HCT116 (cell line): ENCODE measurements at regions not wholly inside any gene's neighbourhood (a gene's known extent, or its start where the extent isn't known, plus 50 kb on each side); places are given as distances from the start of the nearest gene placed in this dataset.

Experiments
- ATAC-seq: fragments of 200-7000 bp; cut with Tn5 transposase; 2 replicates; pipeline ENCODE4 v1.9.1; 2020; ENCODE audit warnings: mild to moderate bottlenecking, moderate library complexity
- BruUV-seq: library from RNA; stranded (reverse); fragments of 400-500 nt; replicated peaks from 2 replicates; lab custom pipeline; 2021; lab: Mats Ljungman, UMichigan
- CTCF ChIA-PET: fragments of 300-600 bp; sonication (Branson Sonifier 250); formaldehyde crosslinking; loops from one replicate; lab custom pipeline; 2021; ENCODE audit warnings: antibody characterized with exemption; lab: Charles Lee
- POLR2A ChIA-PET: fragments of 300-600, 350-600 bp; sonication (Branson Sonifier 250); formaldehyde crosslinking; loops from one replicate; lab custom pipeline; 2021; ENCODE audit warnings: antibody characterized with exemption; lab: Charles Lee
- RAD21 ChIA-PET, 2 experiments: fragments of 300-600 bp; sonication (Branson Sonifier 250); formaldehyde crosslinking; loops; one replicate each; lab custom pipeline; 2023; ENCODE audit warnings: low total read pairs in 2 of 2; ENCODE audit not compliant: uncharacterized antibody in 2 of 2, unreplicated experiment in 2 of 2, low non-redundant PET in 1 of 2; lab: Charles Lee
- DNase-seq: peaks from one replicate; pipeline ENCODE4 v3.0.0-alpha.2; 2010; ENCODE audit warnings: low read depth, low spot score
- H2AFZ ChIP-seq: fragments of 200-600 bp; shearing (Covaris generic), sonication (generic); 2 replicates; pipeline ENCODE4 v1.6.1; 2017; ENCODE audit warnings: low read depth, mixed run types, mixed read lengths, antibody characterized with exemption, low read length; ENCODE audit not compliant: poor library complexity, severe bottlenecking
- H3K27ac ChIP-seq: 2 replicates; pipeline ENCODE4 v1.5.1; 2012; ENCODE audit warnings: low read depth, low read length
- H3K27me3 ChIP-seq: fragments of 200-600 bp; sonication (generic); 2 replicates; pipeline ENCODE4 v1.6.1; 2016; ENCODE audit warnings: mixed run types, low read length, mixed read lengths; ENCODE audit not compliant: insufficient read depth
- H3K36me3 ChIP-seq, 2 experiments: fragments of 200-500 bp in 1 of 2; fragments of 200-600 bp in 1 of 2; sonication (Bioruptor generic) in 1 of 2; sonication (generic) in 1 of 2; 2 replicates each; pipeline versions ENCODE4 v1.5.1 to v1.6.1; 2014 to 2016; ENCODE audit warnings: low read length in 2 of 2, inconsistent platforms in 1 of 2, mixed read lengths in 1 of 2, mixed run types in 1 of 2; ENCODE audit not compliant: insufficient read depth in 2 of 2, control insufficient read depth in 1 of 2
- H3K4me1 ChIP-seq, 2 experiments: fragments of 200-600 bp in 1 of 2; sonication (generic) in 1 of 2; 2 replicates each; pipeline versions ENCODE4 v1.5.1 to v1.6.1; 2012 to 2017; ENCODE audit warnings: low read length in 2 of 2, inconsistent platforms in 1 of 2, mild to moderate bottlenecking in 1 of 2, mixed read lengths in 1 of 2, mixed run types in 1 of 2, moderate library complexity in 1 of 2; ENCODE audit not compliant: insufficient read depth in 2 of 2, control insufficient read depth in 1 of 2
- H3K4me2 ChIP-seq: fragments of 200-600 bp; sonication (generic); 2 replicates; pipeline ENCODE4 v1.6.1; 2017; ENCODE audit warnings: mixed run types, low read length, mixed read lengths
- H3K4me3 ChIP-seq, 2 experiments: fragments of 200-600 bp in 1 of 2; sonication (generic) in 1 of 2; replicated peaks in 1 of 2; 2 replicates each; pipeline ENCODE4 v1.5.1; 2011 to 2016; ENCODE audit warnings: low read length in 2 of 2, control low read depth in 1 of 2, low read depth in 1 of 2, mild to moderate bottlenecking in 1 of 2, mixed read lengths in 1 of 2, mixed run types in 1 of 2
- H3K79me2 ChIP-seq: fragments of 200-600 bp; sonication (generic); 2 replicates; pipeline ENCODE4 v1.6.1; 2017; ENCODE audit warnings: mild to moderate bottlenecking, mixed run types, low read length, moderate library complexity, mixed read lengths; ENCODE audit not compliant: insufficient read depth
- H3K9ac ChIP-seq: fragments of 200-600 bp; sonication (generic); 2 replicates; pipeline ENCODE4 v1.6.1; 2016; ENCODE audit warnings: low read length, mixed read lengths
- H3K9me2 ChIP-seq: fragments of 200-600 bp; sonication (generic), shearing (Covaris generic); 2 replicates; pipeline ENCODE4 v1.6.1; 2017; ENCODE audit warnings: mixed run types, mild to moderate bottlenecking, moderate library complexity; ENCODE audit not compliant: insufficient read depth
- H3K9me3 ChIP-seq, 2 experiments: fragments of 200-500 bp in 1 of 2; fragments of 200-600 bp in 1 of 2; sonication (Bioruptor generic) in 1 of 2; sonication (generic) in 1 of 2; 2 replicates each; pipeline ENCODE4 v1.6.1; 2014 to 2017; ENCODE audit warnings: low read length in 2 of 2, mixed read lengths in 2 of 2, inconsistent platforms in 1 of 2, low read depth in 1 of 2, mild to moderate bottlenecking in 1 of 2, mixed run types in 1 of 2, moderate library complexity in 1 of 2; ENCODE audit not compliant: control insufficient read depth in 1 of 2, insufficient read depth in 1 of 2
- H4K20me1 ChIP-seq: fragments of 200-600 bp; sonication (generic), shearing (Covaris generic); 2 replicates; pipeline ENCODE4 v1.6.1; 2017; ENCODE audit warnings: mixed run types, mild to moderate bottlenecking, moderate library complexity; ENCODE audit not compliant: insufficient read depth
- ATF3 ChIP-seq: IDR thresholded peaks from 2 replicates; pipeline ENCODE4 v1.6.1; 2012
- CEBPB ChIP-seq: IDR thresholded peaks from 2 replicates; pipeline ENCODE4 v1.6.1; 2012; ENCODE audit warnings: low read depth
- ELF1 ChIP-seq: IDR thresholded peaks from 2 replicates; pipeline ENCODE4 v1.6.1; 2012; ENCODE audit warnings: low read depth, borderline replicate concordance
- EZH2 ChIP-seq: fragments of 200-600 bp; sonication (generic); IDR thresholded peaks from 2 replicates; pipeline ENCODE4 v1.6.1; 2017; ENCODE audit warnings: antibody characterized with exemption, mixed run types
- EZH2phosphoT487 ChIP-seq: fragments of 200-600 bp; IDR thresholded peaks from 2 replicates; pipeline ENCODE4 v1.6.1; 2018; ENCODE audit warnings: antibody characterized with exemption, borderline replicate concordance
- FOSL1 ChIP-seq: IDR thresholded peaks from 2 replicates; pipeline ENCODE4 v1.6.1; 2012; ENCODE audit warnings: low read depth
- JUND ChIP-seq: IDR thresholded peaks from 2 replicates; pipeline ENCODE4 v1.6.1; 2012
- MAX ChIP-seq: IDR thresholded peaks from 2 replicates; pipeline ENCODE4 v1.6.1; 2012
- POLR2A ChIP-seq: IDR thresholded peaks from 2 replicates; pipeline ENCODE4 v1.7.0; 2011; ENCODE audit warnings: borderline replicate concordance; ENCODE audit not compliant: insufficient read depth, insufficient read length; ENCODE audit errors: extremely low read depth
- POLR2AphosphoS5 ChIP-seq: IDR thresholded peaks from 2 replicates; pipeline ENCODE4 v1.6.1; 2011; ENCODE audit warnings: mild to moderate bottlenecking, low read depth, low read length, moderate library complexity
- RAD21 ChIP-seq: IDR thresholded peaks from 2 replicates; pipeline ENCODE4 v1.6.1; 2012; ENCODE audit warnings: low read depth, mild to moderate bottlenecking
- REST ChIP-seq: IDR thresholded peaks from 2 replicates; pipeline ENCODE4 v1.6.1; 2012; ENCODE audit warnings: low read depth
- SRF ChIP-seq: IDR thresholded peaks from 2 replicates; pipeline ENCODE4 v1.6.1; 2012; ENCODE audit warnings: low read depth
- YY1 ChIP-seq: IDR thresholded peaks from 2 replicates; pipeline ENCODE4 v1.6.1; 2011; ENCODE audit warnings: low read length, low read depth, moderate library complexity, mild to moderate bottlenecking; ENCODE audit not compliant: insufficient replicate concordance; ENCODE audit errors: extremely low read depth
- ZBTB33 ChIP-seq: IDR thresholded peaks from 2 replicates; pipeline ENCODE4 v1.6.1; 2011; ENCODE audit warnings: mild to moderate bottlenecking, low read length, moderate library complexity; ENCODE audit not compliant: insufficient replicate concordance; ENCODE audit errors: extremely low read depth
- ZFX ChIP-seq: fragments of 450-650 bp; IDR thresholded peaks from 2 replicates; pipeline ENCODE4 v1.6.1; 2017
- ZNF274 ChIP-seq: fragments of 200-500 bp; sonication (Bioruptor generic); IDR thresholded peaks from 2 replicates; pipeline ENCODE4 v1.6.1; 2014; ENCODE audit warnings: mild to moderate bottlenecking, low read depth, low read length, inconsistent platforms
- intact Hi-C: fragments of 100-400 bp; cut with micrococcal nuclease; formaldehyde crosslinking; loops from 2 replicates; pipeline ENCODE4 v1.10.0; 2022

- ChIA-PET CTCF (no interaction called here), POLR2A (no interaction called here)
- intact Hi-C loops, result no loop called here
These were observed 118.9 kb upstream of the MED14 start for GRCh38 chrX:40854242-40854641.

GRCh38 chrX:40855411-40855810, 120.1 kb upstream of the MED14 start:
- intact Hi-C loops, result no loop called here
- no peaks in the 10 kb centered on the region for H4K20me1 ChIP-seq
- no peaks in the 10 kb centered on the region for H3K27me3 ChIP-seq
- no peaks in the 10 kb centered on the region for H3K4me1 ChIP-seq
- ChIA-PET CTCF (no interaction called here), POLR2A (no interaction called here), RAD21 (no interaction called here)
- DNase-seq (no peak), ATAC-seq (no peak)
- H3K4me2 ChIP-seq, result no peak overlapping the region
- no peak overlapping the region for H2AFZ ChIP-seq
- no peak overlapping the region for H3K9ac ChIP-seq
- no peak for TF ChIP-seq REST
- TF ChIP-seq EZH2phosphoT487, result no peak
- no peak for TF ChIP-seq ZBTB33
- TF ChIP-seq CEBPB, result no peak
- no peak for TF ChIP-seq RAD21
- no peak for TF ChIP-seq ATF3
- no peak for TF ChIP-seq POLR2A
- no peak for TF ChIP-seq YY1
- TF ChIP-seq POLR2AphosphoS5, result no peak
- no peaks in the 10 kb centered on the region for H3K9me3 ChIP-seq
- BruUV-seq, result no TSS peak
- no peaks in the 10 kb centered on the region for H3K79me2 ChIP-seq
- no peak overlapping the region for H3K4me3 ChIP-seq
- no peaks in the 10 kb centered on the region for H3K9me2 ChIP-seq
- H3K27ac ChIP-seq, result no peak overlapping the region
- H3K36me3 ChIP-seq, result no peaks in the 10 kb centered on the region

More at GRCh38 chrX:40854242-40854641, 118.9 kb upstream of the MED14 start:
- Histone ChIP-seq H4K20me1 (no peaks in the 10 kb centered on the region), H3K27me3 (no peaks in the 10 kb centered on the region), H2AFZ (no peak overlapping the region), H3K4me1 (no peaks in the 10 kb centered on the region), H3K9me2 (no peaks in the 10 kb centered on the region), H3K9me3 (no peaks in the 10 kb centered on the region), H3K9ac (no peak overlapping the region), H3K4me2 (no peak overlapping the region), H3K36me3 (no peaks in the 10 kb centered on the region), H3K4me3 (no peak overlapping the region), H3K27ac (no peak overlapping the region), H3K79me2 (no peaks in the 10 kb centered on the region)
- no peak for TF ChIP-seq YY1
- TF ChIP-seq ZFX, result no peak
- TF ChIP-seq EZH2phosphoT487, result no peak
- TF ChIP-seq JUND, result no peak
- TF ChIP-seq ZNF274, result no peak
- TF ChIP-seq ATF3, result no peak
- TF ChIP-seq ELF1, result no peak
- no peak for TF ChIP-seq FOSL1
- TF ChIP-seq MAX, result no peak
- TF ChIP-seq EZH2, result no peak
- no peak for TF ChIP-seq SRF
- RAD21 ChIA-PET, result no interaction called here
- no TSS peak for BruUV-seq
- DNase-seq, result no peak
- no peak for ATAC-seq
